HCT116 (cell line): ENCODE measurements at regions not wholly inside any gene's neighbourhood (a gene's known extent, or its start where the extent isn't known, plus 50 kb on each side); places are given as distances from the start of the nearest gene placed in this dataset.
"Not testable (repeated sequence)": the region's sequence is repeated elsewhere in the genome, so short reads cannot be mapped to it uniquely, and the experiment has no call there.

Experiments used
- ATAC-seq: fragments of 200-7000 bp; cut with Tn5 transposase; 2 replicates; pipeline ENCODE4 v1.9.1; 2020; ENCODE audit warnings: mild to moderate bottlenecking, moderate library complexity
- BruUV-seq: library from RNA; stranded (reverse); fragments of 400-500 nt; replicated peaks from 2 replicates; lab custom pipeline; 2021; lab: Mats Ljungman, UMichigan
- CTCF ChIA-PET: fragments of 300-600 bp; sonication (Branson Sonifier 250); formaldehyde crosslinking; loops from one replicate; lab custom pipeline; 2021; ENCODE audit warnings: antibody characterized with exemption; lab: Charles Lee
- POLR2A ChIA-PET: fragments of 300-600, 350-600 bp; sonication (Branson Sonifier 250); formaldehyde crosslinking; loops from one replicate; lab custom pipeline; 2021; ENCODE audit warnings: antibody characterized with exemption; lab: Charles Lee
- RAD21 ChIA-PET, 2 experiments: fragments of 300-600 bp; sonication (Branson Sonifier 250); formaldehyde crosslinking; loops; one replicate each; lab custom pipeline; 2023; ENCODE audit warnings: low total read pairs in 2 of 2; ENCODE audit not compliant: uncharacterized antibody in 2 of 2, unreplicated experiment in 2 of 2, low non-redundant PET in 1 of 2; lab: Charles Lee
- DNase-seq: peaks from one replicate; pipeline ENCODE4 v3.0.0-alpha.2; 2010; ENCODE audit warnings: low read depth, low spot score
- H2AFZ ChIP-seq: fragments of 200-600 bp; shearing (Covaris generic), sonication (generic); 2 replicates; pipeline ENCODE4 v1.6.1; 2017; ENCODE audit warnings: low read depth, mixed run types, mixed read lengths, antibody characterized with exemption, low read length; ENCODE audit not compliant: poor library complexity, severe bottlenecking
- H3K27ac ChIP-seq: 2 replicates; pipeline ENCODE4 v1.5.1; 2012; ENCODE audit warnings: low read depth, low read length
- H3K27me3 ChIP-seq: fragments of 200-600 bp; sonication (generic); 2 replicates; pipeline ENCODE4 v1.6.1; 2016; ENCODE audit warnings: mixed run types, low read length, mixed read lengths; ENCODE audit not compliant: insufficient read depth
- H3K36me3 ChIP-seq, 2 experiments: fragments of 200-500 bp in 1 of 2; fragments of 200-600 bp in 1 of 2; sonication (Bioruptor generic) in 1 of 2; sonication (generic) in 1 of 2; 2 replicates each; pipeline versions ENCODE4 v1.5.1 to v1.6.1; 2014 to 2016; ENCODE audit warnings: low read length in 2 of 2, inconsistent platforms in 1 of 2, mixed read lengths in 1 of 2, mixed run types in 1 of 2; ENCODE audit not compliant: insufficient read depth in 2 of 2, control insufficient read depth in 1 of 2
- H3K4me1 ChIP-seq, 2 experiments: fragments of 200-600 bp in 1 of 2; sonication (generic) in 1 of 2; 2 replicates each; pipeline versions ENCODE4 v1.5.1 to v1.6.1; 2012 to 2017; ENCODE audit warnings: low read length in 2 of 2, inconsistent platforms in 1 of 2, mild to moderate bottlenecking in 1 of 2, mixed read lengths in 1 of 2, mixed run types in 1 of 2, moderate library complexity in 1 of 2; ENCODE audit not compliant: insufficient read depth in 2 of 2, control insufficient read depth in 1 of 2
- H3K4me2 ChIP-seq: fragments of 200-600 bp; sonication (generic); 2 replicates; pipeline ENCODE4 v1.6.1; 2017; ENCODE audit warnings: mixed run types, low read length, mixed read lengths
- H3K4me3 ChIP-seq, 2 experiments: fragments of 200-600 bp in 1 of 2; sonication (generic) in 1 of 2; replicated peaks in 1 of 2; 2 replicates each; pipeline ENCODE4 v1.5.1; 2011 to 2016; ENCODE audit warnings: low read length in 2 of 2, control low read depth in 1 of 2, low read depth in 1 of 2, mild to moderate bottlenecking in 1 of 2, mixed read lengths in 1 of 2, mixed run types in 1 of 2
- H3K79me2 ChIP-seq: fragments of 200-600 bp; sonication (generic); 2 replicates; pipeline ENCODE4 v1.6.1; 2017; ENCODE audit warnings: mild to moderate bottlenecking, mixed run types, low read length, moderate library complexity, mixed read lengths; ENCODE audit not compliant: insufficient read depth
- H3K9ac ChIP-seq: fragments of 200-600 bp; sonication (generic); 2 replicates; pipeline ENCODE4 v1.6.1; 2016; ENCODE audit warnings: low read length, mixed read lengths
- H3K9me2 ChIP-seq: fragments of 200-600 bp; sonication (generic), shearing (Covaris generic); 2 replicates; pipeline ENCODE4 v1.6.1; 2017; ENCODE audit warnings: mixed run types, mild to moderate bottlenecking, moderate library complexity; ENCODE audit not compliant: insufficient read depth
- H3K9me3 ChIP-seq, 2 experiments: fragments of 200-500 bp in 1 of 2; fragments of 200-600 bp in 1 of 2; sonication (Bioruptor generic) in 1 of 2; sonication (generic) in 1 of 2; 2 replicates each; pipeline ENCODE4 v1.6.1; 2014 to 2017; ENCODE audit warnings: low read length in 2 of 2, mixed read lengths in 2 of 2, inconsistent platforms in 1 of 2, low read depth in 1 of 2, mild to moderate bottlenecking in 1 of 2, mixed run types in 1 of 2, moderate library complexity in 1 of 2; ENCODE audit not compliant: control insufficient read depth in 1 of 2, insufficient read depth in 1 of 2
- H4K20me1 ChIP-seq: fragments of 200-600 bp; sonication (generic), shearing (Covaris generic); 2 replicates; pipeline ENCODE4 v1.6.1; 2017; ENCODE audit warnings: mixed run types, mild to moderate bottlenecking, moderate library complexity; ENCODE audit not compliant: insufficient read depth
- EGR1 ChIP-seq: IDR thresholded peaks from 2 replicates; pipeline ENCODE4 v1.6.1; 2012; ENCODE audit warnings: low read depth
- EZH2 ChIP-seq: fragments of 200-600 bp; sonication (generic); IDR thresholded peaks from 2 replicates; pipeline ENCODE4 v1.6.1; 2017; ENCODE audit warnings: antibody characterized with exemption, mixed run types
- FOSL1 ChIP-seq: IDR thresholded peaks from 2 replicates; pipeline ENCODE4 v1.6.1; 2012; ENCODE audit warnings: low read depth
- ZBTB33 ChIP-seq: IDR thresholded peaks from 2 replicates; pipeline ENCODE4 v1.6.1; 2011; ENCODE audit warnings: mild to moderate bottlenecking, low read length, moderate library complexity; ENCODE audit not compliant: insufficient replicate concordance; ENCODE audit errors: extremely low read depth
- ZFX ChIP-seq: fragments of 450-650 bp; IDR thresholded peaks from 2 replicates; pipeline ENCODE4 v1.6.1; 2017
- intact Hi-C: fragments of 100-400 bp; cut with micrococcal nuclease; formaldehyde crosslinking; loops from 2 replicates; pipeline ENCODE4 v1.10.0; 2022

- H3K36me3 ChIP-seq, CTCF ChIA-PET, H3K27ac ChIP-seq, H3K4me1 ChIP-seq, H4K20me1 ChIP-seq, intact Hi-C loops, H2AFZ ChIP-seq, H3K79me2 ChIP-seq, DNase-seq, H3K4me3 ChIP-seq, H3K9ac ChIP-seq, H3K9me3 ChIP-seq, H3K4me2 ChIP-seq, BruUV-seq, H3K27me3 ChIP-seq, RAD21 ChIA-PET, POLR2A ChIA-PET, ATAC-seq, H3K9me2 ChIP-seq: not testable (repeated sequence)
- TF ChIP-seq EGR1, result 0 out of 2 replicates have a peak, but pooled peaks have one; percentile 20
These were observed 326.7 kb downstream of the SRGAP2C start for GRCh38 chr1:121511455-121511854.

DNA sequence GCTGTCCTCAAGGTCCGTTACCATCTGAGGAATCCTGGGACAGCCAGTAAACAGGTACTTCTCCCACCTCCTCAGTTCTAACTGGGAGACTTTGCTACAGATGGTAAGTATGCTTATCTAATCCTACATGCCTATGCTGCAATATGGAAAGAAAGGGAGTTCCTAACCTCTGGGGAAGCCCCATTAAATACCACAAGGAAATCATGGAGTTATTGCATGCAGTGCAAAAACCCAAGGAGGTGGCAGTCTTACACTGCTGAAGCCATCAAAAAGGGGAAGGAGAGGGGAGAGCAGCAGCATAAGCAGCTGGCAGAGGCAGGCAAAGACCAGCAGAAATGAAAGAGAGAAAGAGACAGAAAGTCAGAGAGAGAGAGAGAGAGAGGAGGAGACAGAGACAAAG is 327.1 kb downstream of the SRGAP2C start:
- H2AFZ ChIP-seq, H3K79me2 ChIP-seq, RAD21 ChIA-PET, H3K27me3 ChIP-seq, H3K9me3 ChIP-seq, POLR2A ChIA-PET, H3K9me2 ChIP-seq, intact Hi-C loops, H3K4me1 ChIP-seq, CTCF ChIA-PET, H4K20me1 ChIP-seq, H3K4me2 ChIP-seq, H3K9ac ChIP-seq, BruUV-seq, H3K27ac ChIP-seq, H3K4me3 ChIP-seq, ATAC-seq, H3K36me3 ChIP-seq, DNase-seq: not testable (repeated sequence)

DNA sequence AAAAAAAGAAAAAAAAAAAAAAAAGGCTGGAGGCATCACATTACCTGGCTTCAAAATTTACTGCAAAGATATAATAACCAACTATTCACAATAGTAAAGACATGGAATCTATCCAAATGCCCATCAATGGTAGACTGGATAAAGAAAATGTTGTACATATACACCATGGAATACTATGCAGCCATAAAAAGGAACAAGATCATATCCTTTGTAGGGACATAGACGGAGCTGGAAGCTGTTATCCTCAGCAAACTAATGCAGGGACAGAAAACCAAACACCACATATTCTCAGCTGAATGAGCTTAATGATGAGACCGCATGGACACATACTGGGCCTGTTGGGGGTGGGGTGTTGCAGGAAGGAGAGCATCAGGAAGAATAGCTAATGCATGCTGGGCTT is 330.5 kb downstream of the SRGAP2C start:
- Histone ChIP-seq H3K4me2 (no peak overlapping the region), H2AFZ (no peak overlapping the region), H3K36me3 (no peaks in the 10 kb centered on the region), H3K4me1 (peaks cover 0 to 13% of the 10 kb centered on the region in 2 experiments; a peak in 1 of 4 replicates), H3K4me3 (no peak overlapping the region), H3K9ac (no peak overlapping the region), H3K9me3 (no peaks in the 10 kb centered on the region), H3K27ac (no peak overlapping the region), H3K79me2 (no peaks in the 10 kb centered on the region), H3K27me3 (no peaks in the 10 kb centered on the region), H3K9me2 (no peaks in the 10 kb centered on the region), H4K20me1 (no peaks in the 10 kb centered on the region)
- no TSS peak for BruUV-seq
- ATAC-seq (no peak), DNase-seq (no peak)
- TF ChIP-seq EZH2, result no peak
- TF ChIP-seq FOSL1, result no peak
- TF ChIP-seq ZBTB33, result no peak
- TF ChIP-seq ZFX, result no peak
- POLR2A ChIA-PET, result no interaction called here
- intact Hi-C loops, result loop anchor here (5.0 kb wide), 1 partner anchor 33 kb away; no protein-coding TSS in a partner anchor
- RAD21 ChIA-PET, result no interaction called here
- CTCF ChIA-PET, result no interaction called here
